ENCODE measurements at regions not wholly inside any gene's neighbourhood (a gene's known extent, or its start where the extent isn't known, plus 50 kb on each side); places are given as distances from the start of the nearest gene placed in this dataset.

DNA sequence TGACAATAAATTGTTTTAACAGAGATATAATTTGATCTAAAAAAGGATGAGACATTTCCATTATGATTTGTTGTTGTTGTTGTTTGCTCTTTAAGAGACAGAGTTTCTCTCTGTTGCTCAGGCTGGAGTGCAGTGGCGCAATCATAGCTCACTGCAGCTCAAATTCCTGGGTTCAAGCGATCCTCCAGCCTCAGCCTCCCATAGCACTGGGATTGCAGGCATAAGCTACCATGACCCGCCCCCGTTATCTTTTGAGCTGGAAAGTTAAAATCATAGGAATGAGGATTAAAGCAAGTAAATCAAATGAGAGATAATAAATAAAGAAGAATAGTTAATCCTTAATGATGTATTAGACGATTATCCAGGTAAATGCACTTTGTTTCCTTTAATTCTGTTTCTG is 224.4 kb upstream of the SMIM31 start:
- H3K36me3 ChIP-seq (ENCODE audit: control insufficient read depth, insufficient read depth, low read length): no peaks in the 10 kb centered on the region
- TF ChIP-seq, protein P1, sequence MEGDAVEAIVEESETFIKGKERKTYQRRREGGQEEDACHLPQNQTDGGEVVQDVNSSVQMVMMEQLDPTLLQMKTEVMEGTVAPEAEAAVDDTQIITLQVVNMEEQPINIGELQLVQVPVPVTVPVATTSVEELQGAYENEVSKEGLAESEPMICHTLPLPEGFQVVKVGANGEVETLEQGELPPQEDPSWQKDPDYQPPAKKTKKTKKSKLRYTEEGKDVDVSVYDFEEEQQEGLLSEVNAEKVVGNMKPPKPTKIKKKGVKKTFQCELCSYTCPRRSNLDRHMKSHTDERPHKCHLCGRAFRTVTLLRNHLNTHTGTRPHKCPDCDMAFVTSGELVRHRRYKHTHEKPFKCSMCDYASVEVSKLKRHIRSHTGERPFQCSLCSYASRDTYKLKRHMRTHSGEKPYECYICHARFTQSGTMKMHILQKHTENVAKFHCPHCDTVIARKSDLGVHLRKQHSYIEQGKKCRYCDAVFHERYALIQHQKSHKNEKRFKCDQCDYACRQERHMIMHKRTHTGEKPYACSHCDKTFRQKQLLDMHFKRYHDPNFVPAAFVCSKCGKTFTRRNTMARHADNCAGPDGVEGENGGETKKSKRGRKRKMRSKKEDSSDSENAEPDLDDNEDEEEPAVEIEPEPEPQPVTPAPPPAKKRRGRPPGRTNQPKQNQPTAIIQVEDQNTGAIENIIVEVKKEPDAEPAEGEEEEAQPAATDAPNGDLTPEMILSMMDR (IDR thresholded peaks at IDR 0.05; ENCODE audit: insufficient read depth, low read length, poor library complexity, severe bottlenecking): no peak
- no peaks in the 10 kb centered on the region for H3K27me3 ChIP-seq (replicated peaks; ENCODE audit: control insufficient read depth, insufficient read depth, low read length)
- no peak overlapping the region for H3K4me3 ChIP-seq (replicated peaks; ENCODE audit: low read depth, low read length)
- DNase-seq (ENCODE audit: extremely low read depth, insufficient read length): no peak

DNA sequence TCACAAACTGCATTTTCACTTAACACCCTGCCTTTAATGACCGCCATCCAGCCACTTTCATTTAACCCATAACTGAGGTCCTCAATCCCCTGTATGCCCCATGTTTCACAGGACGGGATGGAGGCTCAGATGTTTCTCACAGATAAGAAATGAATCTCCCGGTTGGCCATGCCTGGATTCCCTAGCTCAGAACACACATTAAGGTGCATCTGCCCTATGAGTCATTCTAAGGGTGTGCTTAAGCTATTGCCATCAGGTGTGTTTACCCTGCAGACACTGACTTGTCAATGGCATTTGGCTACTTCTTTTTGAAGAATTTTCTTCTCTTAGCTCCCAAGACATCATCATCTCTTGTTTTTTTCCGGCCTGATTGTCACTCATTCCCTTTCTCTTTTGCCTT is 222.6 kb upstream of the SMIM31 start:
- Histone ChIP-seq H3K4me3 (replicated peaks; ENCODE audit: low read depth, low read length) (no peak overlapping the region), H3K27me3 (replicated peaks; ENCODE audit: control insufficient read depth, insufficient read depth, low read length) (no peaks in the 10 kb centered on the region), H3K36me3 (ENCODE audit: control insufficient read depth, insufficient read depth, low read length) (no peaks in the 10 kb centered on the region)
- TF ChIP-seq, protein P1 (IDR thresholded peaks at IDR 0.05; ENCODE audit: insufficient read depth, low read length, poor library complexity, severe bottlenecking): no peak
- DNase-seq (ENCODE audit: extremely low read depth, insufficient read length): no peak

DNA sequence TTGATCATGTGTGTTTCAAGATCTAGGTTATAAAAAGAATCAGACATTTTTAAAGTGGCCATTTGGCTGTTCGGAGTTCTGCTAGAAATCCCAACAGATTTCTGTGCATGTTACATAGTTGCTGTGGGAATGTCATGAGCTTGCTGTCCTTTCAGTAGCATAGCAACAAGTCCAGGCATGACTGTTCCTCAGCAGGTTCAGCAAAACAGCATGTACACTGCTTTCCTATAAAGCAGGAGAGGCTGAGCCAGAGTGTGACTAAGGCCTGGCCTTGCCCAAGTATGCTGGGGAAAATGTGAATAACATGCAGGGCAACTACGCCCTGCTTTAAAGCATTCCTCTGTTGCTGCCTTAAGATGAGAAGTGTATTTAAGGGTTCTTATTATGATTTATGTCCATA is 217.1 kb upstream of the SMIM31 start:
- DNase-seq (ENCODE audit: extremely low read depth, insufficient read length): no peak
- Histone ChIP-seq H3K4me3 (replicated peaks; ENCODE audit: low read depth, low read length) (no peak overlapping the region), H3K27me3 (replicated peaks; ENCODE audit: control insufficient read depth, insufficient read depth, low read length) (no peaks in the 10 kb centered on the region), H3K36me3 (ENCODE audit: control insufficient read depth, insufficient read depth, low read length) (no peaks in the 10 kb centered on the region)
- TF ChIP-seq, protein P1 (IDR thresholded peaks at IDR 0.05; ENCODE audit: insufficient read depth, low read length, poor library complexity, severe bottlenecking): no peak

DNA sequence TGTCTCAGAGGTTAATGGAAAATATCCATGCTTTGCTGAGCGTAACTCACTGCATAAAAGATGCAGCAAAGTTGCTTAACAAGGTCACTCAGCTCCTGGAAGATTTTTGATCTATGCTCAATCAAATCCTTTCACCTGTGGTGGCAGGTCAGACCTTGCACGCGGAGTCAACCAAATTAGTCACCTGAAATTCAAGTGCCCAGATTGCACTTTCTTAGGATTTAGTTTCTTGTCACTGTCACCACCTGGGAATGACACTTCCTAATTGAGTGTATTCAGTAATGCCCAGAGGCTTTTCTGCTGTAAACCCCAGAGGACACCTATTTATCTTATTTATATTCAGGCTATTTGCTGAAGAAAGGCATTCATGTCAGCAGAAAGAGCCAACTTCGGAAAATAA is 215.8 kb upstream of the SMIM31 start:
- no peaks in the 10 kb centered on the region for H3K36me3 ChIP-seq (ENCODE audit: control insufficient read depth, insufficient read depth, low read length)
- no peak for DNase-seq (ENCODE audit: extremely low read depth, insufficient read length)
- H3K27me3 ChIP-seq (replicated peaks; ENCODE audit: control insufficient read depth, insufficient read depth, low read length): no peaks in the 10 kb centered on the region
- no peak overlapping the region for H3K4me3 ChIP-seq (replicated peaks; ENCODE audit: low read depth, low read length)
- TF ChIP-seq, protein P1 (IDR thresholded peaks at IDR 0.05; ENCODE audit: insufficient read depth, low read length, poor library complexity, severe bottlenecking): no peak

DNA sequence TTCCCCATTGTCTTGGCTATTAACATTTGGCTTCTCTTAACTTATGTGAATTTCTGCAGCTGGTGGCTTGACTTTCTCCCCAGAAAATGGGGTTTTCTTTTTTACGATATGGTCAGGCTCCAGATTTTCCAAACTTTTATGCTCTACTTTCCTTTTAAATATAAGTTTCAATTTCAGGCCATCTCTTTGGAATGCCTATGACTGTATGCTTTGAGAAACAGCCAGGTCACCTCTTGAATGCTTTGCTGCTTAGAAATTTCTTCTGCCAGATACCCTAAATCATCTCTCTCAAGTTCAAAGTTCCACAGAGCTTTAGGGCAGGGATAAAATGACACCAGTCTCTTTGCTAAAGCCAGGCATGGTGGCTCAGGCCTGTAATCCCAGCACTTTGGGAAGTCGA is 212.9 kb upstream of the SMIM31 start:
- Histone ChIP-seq H3K4me3 (replicated peaks; ENCODE audit: low read depth, low read length) (no peak overlapping the region), H3K36me3 (ENCODE audit: control insufficient read depth, insufficient read depth, low read length) (no peaks in the 10 kb centered on the region), H3K27me3 (replicated peaks; ENCODE audit: control insufficient read depth, insufficient read depth, low read length) (no peaks in the 10 kb centered on the region)
- TF ChIP-seq, protein P1 (IDR thresholded peaks at IDR 0.05; ENCODE audit: insufficient read depth, low read length, poor library complexity, severe bottlenecking): no peak
- no peak for DNase-seq (ENCODE audit: extremely low read depth, insufficient read length)

DNA sequence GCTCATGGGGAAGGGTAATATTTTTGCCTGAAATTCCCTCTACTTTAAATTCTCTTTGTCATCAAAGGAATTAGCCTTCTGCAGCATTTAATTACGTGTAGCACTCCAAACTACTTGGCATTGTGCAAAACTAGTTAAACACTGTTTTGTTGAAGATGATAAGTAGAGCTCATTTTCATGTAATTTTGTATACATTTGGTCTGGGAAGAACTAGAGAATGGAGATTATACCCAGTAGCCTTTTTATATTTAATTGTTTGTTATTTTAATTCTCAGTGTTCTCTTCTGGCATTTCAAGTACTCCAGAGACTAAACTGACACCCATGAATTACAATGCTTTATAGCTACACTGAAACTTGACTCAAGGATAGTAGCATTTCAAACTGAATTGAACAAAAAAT is 211.5 kb upstream of the SMIM31 start:
- no peaks in the 10 kb centered on the region for H3K27me3 ChIP-seq (replicated peaks; ENCODE audit: control insufficient read depth, insufficient read depth, low read length)
- no peak for DNase-seq (ENCODE audit: extremely low read depth, insufficient read length)
- no peaks in the 10 kb centered on the region for H3K36me3 ChIP-seq (ENCODE audit: control insufficient read depth, insufficient read depth, low read length)
- TF ChIP-seq, protein P1 (IDR thresholded peaks at IDR 0.05; ENCODE audit: insufficient read depth, low read length, poor library complexity, severe bottlenecking): no peak
- H3K4me3 ChIP-seq (replicated peaks; ENCODE audit: low read depth, low read length): no peak overlapping the region

All from GM06990 (cell line).